Activated CD4-positive, alpha-beta memory T cell treated with anti-CD3 and anti-CD28 coated beads, Interleukin-2, amount 10 ng/mL, durations not matched to agents 7 days and 5 days (primary cell): ENCODE measurements at regions not wholly inside any gene's neighbourhood (a gene's known extent, or its start where the extent isn't known, plus 50 kb on each side); places are given as distances from the start of the nearest gene placed in this dataset.

Experiments
- CTCF ChIA-PET: fragments of 350-600 bp; sonication (Branson Sonifier 250); formaldehyde crosslinking; loops from one replicate; lab custom pipeline; 2021; ENCODE audit warnings: antibody characterized with exemption, inconsistent platforms; lab: Charles Lee
- POLR2A ChIA-PET: fragments of 350-600 bp; sonication (Branson Sonifier 250); formaldehyde crosslinking; loops from one replicate; lab custom pipeline; 2021; ENCODE audit warnings: antibody characterized with exemption; lab: Charles Lee
- DNase-seq: peaks from one replicate; pipeline ENCODE4 v3.0.0-alpha.2; 2020
- H3K27ac Mint-ChIP-seq: one replicate; pipeline ENCODE4 v1.8.0; 2021; ENCODE audit warnings: mild to moderate bottlenecking, mixed read lengths
- H3K27me3 Mint-ChIP-seq: one replicate; pipeline ENCODE4 v1.8.0; 2021; ENCODE audit warnings: mixed read lengths
- H3K36me3 Mint-ChIP-seq: one replicate; pipeline ENCODE4 v1.8.0; 2021; ENCODE audit warnings: low read depth, mixed read lengths
- H3K4me1 Mint-ChIP-seq: one replicate; pipeline ENCODE4 v1.8.0; 2021; ENCODE audit warnings: mixed read lengths
- H3K4me3 Mint-ChIP-seq: one replicate; pipeline ENCODE4 v1.8.0; 2021; ENCODE audit warnings: mild to moderate bottlenecking, mixed read lengths
- H3K9me3 Mint-ChIP-seq: one replicate; pipeline ENCODE4 v1.8.0; 2021; ENCODE audit warnings: mixed read lengths

DNA sequence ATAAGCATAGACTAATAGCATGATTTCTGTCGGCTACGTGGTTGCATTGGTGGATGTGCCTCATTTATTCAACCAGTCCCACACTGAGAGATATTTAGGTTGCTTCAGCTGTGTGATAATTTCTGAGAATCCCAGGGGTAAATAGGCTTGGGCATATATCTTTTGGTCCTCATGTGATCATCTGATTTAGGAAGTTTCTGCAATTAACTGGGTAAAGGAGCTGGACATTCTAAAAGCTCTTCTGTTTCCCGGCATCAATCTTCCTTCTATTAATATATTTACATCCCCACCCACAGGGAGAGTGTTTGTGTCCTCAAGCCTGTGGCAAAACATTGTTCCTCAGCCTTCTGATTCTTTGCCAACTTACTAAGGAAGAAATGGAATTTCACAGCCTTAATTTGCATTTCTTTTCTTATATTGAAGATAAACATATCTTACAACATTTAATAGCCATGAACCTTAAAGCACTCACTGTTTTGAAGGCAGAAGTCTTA lies 431.6 kb downstream of the RFC3 start:
- Mint-ChIP-seq H3K4me3 (no peak overlapping the region), H3K27me3 (no peaks in the 10 kb centered on the region), H3K36me3 (no peaks in the 10 kb centered on the region), H3K27ac (no peak overlapping the region), H3K4me1 (no peaks in the 10 kb centered on the region), H3K9me3 (peaks cover 2% of the 10 kb centered on the region)
- POLR2A ChIA-PET, result no interaction called here
- CTCF ChIA-PET, result no interaction called here
- no peak for DNase-seq

DNA sequence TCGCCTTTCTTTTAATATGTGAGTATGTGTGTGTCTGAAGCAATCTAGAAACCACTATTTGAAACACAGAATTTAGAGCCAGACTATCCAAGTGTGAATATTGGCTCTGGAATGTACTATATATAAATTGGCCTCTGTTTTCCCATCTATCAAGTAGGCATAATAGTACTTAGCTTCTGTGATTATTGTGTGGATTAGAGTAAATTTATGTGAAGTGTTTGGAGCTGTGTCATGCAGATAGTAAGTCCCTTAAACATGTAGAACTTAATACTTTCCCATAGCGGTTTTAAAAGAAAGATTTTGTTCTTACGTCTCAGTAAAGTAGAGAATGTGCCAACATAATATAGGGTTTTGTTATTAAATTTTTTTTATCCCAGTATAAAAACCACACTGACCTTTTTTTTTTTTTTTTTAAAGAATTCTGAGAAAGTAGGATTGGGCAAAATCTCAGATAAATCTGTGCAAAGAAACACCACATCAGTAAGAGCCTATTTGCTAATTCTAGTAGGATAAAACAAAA lies 432.3 kb downstream of the RFC3 start:
- no peak overlapping the region for H3K27ac Mint-ChIP-seq
- H3K36me3 Mint-ChIP-seq, result no peaks in the 10 kb centered on the region
- no peaks in the 10 kb centered on the region for H3K27me3 Mint-ChIP-seq
- H3K9me3 Mint-ChIP-seq, result peaks cover 2% of the 10 kb centered on the region
- CTCF ChIA-PET, result no interaction called here
- no peak for DNase-seq
- H3K4me1 Mint-ChIP-seq, result no peaks in the 10 kb centered on the region
- H3K4me3 Mint-ChIP-seq, result no peak overlapping the region
- POLR2A ChIA-PET, result no interaction called here

DNA sequence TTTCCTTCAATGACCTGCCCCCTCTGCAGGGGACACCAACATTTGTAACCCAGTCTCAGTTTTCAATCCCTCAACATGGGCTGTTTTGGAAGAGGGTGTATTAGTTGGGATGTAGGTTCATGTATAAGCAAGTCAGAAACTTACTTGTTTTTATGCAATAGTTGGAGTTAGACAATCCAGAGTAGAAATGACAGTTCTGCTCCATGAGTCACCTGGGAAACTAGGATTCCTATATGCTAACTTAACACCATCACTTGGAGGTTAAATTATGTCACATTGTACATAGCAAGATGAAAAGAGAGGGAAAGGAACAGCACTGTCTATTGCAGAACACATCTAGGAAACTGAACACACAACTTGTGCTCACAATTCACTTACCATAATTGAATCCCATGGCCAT lies 436.4 kb downstream of the RFC3 start:
- H3K36me3 Mint-ChIP-seq, result no peaks in the 10 kb centered on the region
- H3K27ac Mint-ChIP-seq, result no peak overlapping the region
- H3K4me1 Mint-ChIP-seq, result no peaks in the 10 kb centered on the region
- no peak overlapping the region for H3K4me3 Mint-ChIP-seq
- H3K9me3 Mint-ChIP-seq, result no peaks in the 10 kb centered on the region
- ChIA-PET CTCF (no interaction called here), POLR2A (no interaction called here)
- no peaks in the 10 kb centered on the region for H3K27me3 Mint-ChIP-seq
- DNase-seq, result no peak

DNA sequence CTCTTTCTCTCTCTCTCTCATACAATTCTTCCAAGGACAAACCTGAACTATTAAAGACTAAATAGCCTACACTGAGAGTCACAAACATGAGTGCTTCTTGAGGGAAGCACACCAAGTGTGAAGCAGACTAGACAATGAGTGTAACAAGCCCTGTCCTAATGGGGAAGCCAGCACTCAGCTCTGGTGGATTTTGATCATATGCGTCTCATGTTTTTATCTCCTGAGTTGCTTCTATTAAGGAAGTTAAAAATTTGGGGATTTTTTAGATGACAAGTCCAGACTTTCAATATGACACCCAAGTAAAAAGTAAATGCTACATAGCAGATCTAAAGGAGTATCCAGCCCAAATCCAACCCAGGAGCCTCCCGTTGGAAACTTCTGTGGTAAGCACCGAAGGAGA lies 437.8 kb downstream of the RFC3 start:
- Mint-ChIP-seq H3K4me3 (no peak overlapping the region), H3K27ac (no peak overlapping the region), H3K9me3 (peaks cover 3% of the 10 kb centered on the region), H3K4me1 (no peaks in the 10 kb centered on the region), H3K36me3 (no peaks in the 10 kb centered on the region), H3K27me3 (no peaks in the 10 kb centered on the region)
- ChIA-PET CTCF (no interaction called here), POLR2A (no interaction called here)
- DNase-seq, result no peak

DNA sequence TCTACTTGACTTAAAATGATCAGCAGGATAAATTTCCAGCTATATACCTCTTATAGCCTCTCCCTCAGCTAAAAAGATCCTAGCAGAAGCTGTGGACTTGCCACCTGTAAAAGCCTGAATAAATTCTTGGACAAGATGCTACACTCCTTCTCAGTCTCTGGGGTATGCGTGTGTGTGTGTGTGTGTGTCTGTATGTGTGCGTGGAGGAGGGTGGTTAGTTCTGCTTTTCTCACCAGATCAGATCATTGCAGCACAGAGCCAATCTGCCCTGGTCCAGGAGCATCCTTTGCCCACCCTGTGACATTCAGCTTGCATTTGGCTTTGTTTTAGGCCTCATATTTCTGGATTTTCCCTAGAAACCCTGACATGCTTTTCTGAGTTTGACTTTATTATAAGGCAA lies 438.3 kb downstream of the RFC3 start:
- DNase-seq, result no peak
- ChIA-PET CTCF (no interaction called here), POLR2A (no interaction called here)
- H3K27ac Mint-ChIP-seq, result no peak overlapping the region
- H3K4me3 Mint-ChIP-seq, result no peak overlapping the region
- peaks cover 3% of the 10 kb centered on the region for H3K9me3 Mint-ChIP-seq
- H3K27me3 Mint-ChIP-seq, result no peaks in the 10 kb centered on the region
- H3K36me3 Mint-ChIP-seq, result no peaks in the 10 kb centered on the region
- H3K4me1 Mint-ChIP-seq, result no peaks in the 10 kb centered on the region

DNA sequence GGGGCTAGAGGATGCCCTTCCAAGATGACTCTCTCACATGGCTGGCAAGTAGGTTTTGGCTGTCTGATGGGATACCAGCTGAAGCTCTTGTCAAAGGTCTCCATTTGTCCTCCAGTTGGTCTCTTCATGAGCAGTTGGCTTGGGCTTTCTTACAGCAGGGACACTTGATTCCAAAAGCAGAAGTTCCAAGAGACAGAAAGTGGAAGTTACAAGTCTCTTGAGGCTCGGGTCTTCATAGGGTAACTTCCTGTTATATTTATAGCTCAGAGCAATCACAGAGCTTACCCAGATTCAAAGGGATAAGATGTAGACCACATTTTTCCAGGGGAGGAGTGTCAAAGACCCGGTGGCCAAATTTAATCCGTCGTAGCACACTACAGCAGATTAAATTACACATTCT lies 440.0 kb downstream of the RFC3 start:
- DNase-seq, result no peak
- no peak overlapping the region for H3K27ac Mint-ChIP-seq
- no peaks in the 10 kb centered on the region for H3K36me3 Mint-ChIP-seq
- ChIA-PET CTCF (no interaction called here), POLR2A (no interaction called here)
- H3K27me3 Mint-ChIP-seq, result no peaks in the 10 kb centered on the region
- H3K4me3 Mint-ChIP-seq, result no peak overlapping the region
- H3K9me3 Mint-ChIP-seq, result peaks cover 3% of the 10 kb centered on the region
- H3K4me1 Mint-ChIP-seq, result no peaks in the 10 kb centered on the region

DNA sequence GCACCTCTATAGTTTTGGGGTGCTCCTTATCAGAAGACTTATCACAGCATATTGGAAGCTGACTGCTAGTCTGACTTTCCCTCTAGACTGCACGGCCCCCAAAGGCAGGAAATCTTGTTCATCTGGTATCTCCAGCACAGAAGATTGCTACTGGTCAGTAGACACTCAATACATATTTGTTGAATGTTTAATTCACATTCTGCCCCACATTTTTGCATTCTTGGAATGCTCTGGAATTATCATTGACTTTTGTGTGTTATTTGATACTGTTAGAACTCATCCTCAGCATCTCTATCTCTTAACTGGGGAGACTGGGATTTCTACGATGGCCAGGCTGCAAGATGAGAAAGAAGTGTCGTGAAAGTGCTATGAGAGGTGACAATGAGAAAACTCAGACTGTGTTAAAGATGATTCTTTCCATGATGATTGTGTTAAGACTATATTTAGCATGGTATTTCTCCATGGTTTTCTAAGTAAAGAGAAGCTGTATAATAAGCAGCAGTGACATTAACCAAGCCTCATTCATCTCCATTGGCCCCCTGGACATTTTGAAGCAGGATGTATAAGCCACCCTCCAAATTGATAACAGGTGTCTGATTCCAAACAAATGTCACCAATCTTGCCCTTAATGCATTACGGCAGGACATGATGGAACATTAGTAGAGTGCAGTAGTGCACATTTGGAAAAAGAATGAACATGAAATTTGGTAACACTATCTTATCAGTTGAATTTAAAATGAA lies 440.9 kb downstream of the RFC3 start:
- no peak for DNase-seq
- no peaks in the 10 kb centered on the region for H3K36me3 Mint-ChIP-seq
- ChIA-PET CTCF (no interaction called here), POLR2A (no interaction called here)
- H3K9me3 Mint-ChIP-seq, result peaks cover 3% of the 10 kb centered on the region
- H3K4me3 Mint-ChIP-seq, result no peak overlapping the region
- no peaks in the 10 kb centered on the region for H3K4me1 Mint-ChIP-seq
- no peaks in the 10 kb centered on the region for H3K27me3 Mint-ChIP-seq
- no peak overlapping the region for H3K27ac Mint-ChIP-seq

GRCh38 chr13:34263681-34264080 lies 445.7 kb downstream of the RFC3 start:
- H3K27me3 Mint-ChIP-seq, result no peaks in the 10 kb centered on the region
- ChIA-PET POLR2A (no interaction called here), CTCF (no interaction called here)
- no peak for DNase-seq
- H3K36me3 Mint-ChIP-seq, result no peaks in the 10 kb centered on the region
- no peaks in the 10 kb centered on the region for H3K4me1 Mint-ChIP-seq
- H3K4me3 Mint-ChIP-seq, result no peak overlapping the region
- peaks cover 3% of the 10 kb centered on the region for H3K9me3 Mint-ChIP-seq
- no peak overlapping the region for H3K27ac Mint-ChIP-seq

DNA sequence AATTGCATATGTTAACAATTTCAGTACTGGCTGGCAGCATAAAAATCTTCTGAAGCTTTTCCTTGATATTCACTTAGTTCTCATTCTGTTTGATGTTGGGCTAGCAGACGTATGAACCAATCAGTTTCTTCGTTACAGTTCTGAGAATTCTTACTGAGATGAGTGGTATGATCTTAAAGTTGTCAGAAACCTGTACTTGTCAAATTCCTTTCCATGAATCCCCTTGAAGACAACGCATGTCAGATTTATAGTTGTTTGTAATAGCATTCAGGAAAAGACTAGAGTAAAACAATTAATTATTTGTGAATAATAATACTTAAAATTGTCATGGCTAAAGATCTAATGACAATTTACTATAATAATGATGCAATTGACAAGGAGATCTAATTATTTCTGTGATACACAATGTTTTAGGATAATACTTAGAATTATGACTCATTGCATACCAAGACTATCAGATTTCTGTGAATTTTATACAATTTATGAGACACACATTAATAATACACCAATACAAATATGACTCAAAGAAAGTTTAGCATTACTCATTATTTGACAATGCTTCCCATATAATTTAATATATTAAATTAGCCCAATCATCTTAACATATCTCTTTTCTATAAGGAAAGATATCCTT lies 447.2 kb downstream of the RFC3 start:
- no peaks in the 10 kb centered on the region for H3K36me3 Mint-ChIP-seq
- no peak for DNase-seq
- no peaks in the 10 kb centered on the region for H3K27me3 Mint-ChIP-seq
- H3K4me1 Mint-ChIP-seq, result no peaks in the 10 kb centered on the region
- CTCF ChIA-PET, result no interaction called here
- peaks cover under 1% of the 10 kb centered on the region for H3K9me3 Mint-ChIP-seq
- H3K27ac Mint-ChIP-seq, result no peak overlapping the region
- POLR2A ChIA-PET, result no interaction called here
- no peak overlapping the region for H3K4me3 Mint-ChIP-seq

- POLR2A ChIA-PET, result no interaction called here
- DNase-seq, result no peak
- peaks cover 7% of the 10 kb centered on the region for H3K9me3 Mint-ChIP-seq
- H3K4me3 Mint-ChIP-seq, result no peak overlapping the region
- H3K36me3 Mint-ChIP-seq, result no peaks in the 10 kb centered on the region
- H3K4me1 Mint-ChIP-seq, result no peaks in the 10 kb centered on the region
- no peak overlapping the region for H3K27ac Mint-ChIP-seq
- no peaks in the 10 kb centered on the region for H3K27me3 Mint-ChIP-seq
- CTCF ChIA-PET, result no interaction called here
Observed at GRCh38 chr13:34276764-34277163, 458.8 kb downstream of the RFC3 start.

DNA sequence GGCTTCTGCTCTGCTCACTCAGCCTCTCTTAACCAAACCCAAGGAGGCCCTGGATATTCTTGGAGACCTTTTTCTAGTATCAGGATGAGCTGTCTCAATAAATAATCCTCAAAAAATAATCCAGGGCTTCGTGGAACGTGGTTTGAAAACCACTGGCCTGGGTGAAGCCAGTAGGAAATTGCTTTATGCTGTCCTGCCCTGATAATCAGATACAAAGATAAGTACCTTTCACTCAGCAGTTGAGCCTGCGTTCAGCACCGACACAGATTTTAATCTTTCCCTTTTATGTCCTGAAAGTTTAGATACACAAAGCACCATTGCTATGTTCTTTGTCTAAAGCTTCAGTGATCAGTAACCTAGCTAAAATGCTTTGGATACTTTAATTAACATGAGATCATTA lies 460.0 kb downstream of the RFC3 start:
- Mint-ChIP-seq H3K36me3 (no peaks in the 10 kb centered on the region), H3K9me3 (peaks cover 7% of the 10 kb centered on the region), H3K4me1 (no peaks in the 10 kb centered on the region), H3K27ac (no peak overlapping the region), H3K27me3 (no peaks in the 10 kb centered on the region), H3K4me3 (no peak overlapping the region)
- ChIA-PET CTCF (no interaction called here), POLR2A (no interaction called here)
- no peak for DNase-seq

- H3K27me3 Mint-ChIP-seq, result no peaks in the 10 kb centered on the region
- peaks cover 7% of the 10 kb centered on the region for H3K9me3 Mint-ChIP-seq
- CTCF ChIA-PET, result no interaction called here
- no peaks in the 10 kb centered on the region for H3K36me3 Mint-ChIP-seq
- H3K4me1 Mint-ChIP-seq, result no peaks in the 10 kb centered on the region
- POLR2A ChIA-PET, result no interaction called here
- H3K4me3 Mint-ChIP-seq, result no peak overlapping the region
- DNase-seq, result no peak
- H3K27ac Mint-ChIP-seq, result no peak overlapping the region
Observed at GRCh38 chr13:34278780-34279179, 460.8 kb downstream of the RFC3 start.

- DNase-seq, result no peak
- ChIA-PET CTCF (no interaction called here), POLR2A (no interaction called here)
- Mint-ChIP-seq H3K27ac (no peak overlapping the region), H3K4me3 (no peak overlapping the region), H3K27me3 (no peaks in the 10 kb centered on the region), H3K36me3 (no peaks in the 10 kb centered on the region), H3K9me3 (no peaks in the 10 kb centered on the region), H3K4me1 (no peaks in the 10 kb centered on the region)
Observed at GRCh38 chr13:34290661-34291060, 472.7 kb downstream of the RFC3 start.
